HG03378 (cell line): ENCODE measurements at regions not wholly inside any gene's neighbourhood (a gene's known extent, or its start where the extent isn't known, plus 50 kb on each side); places are given as distances from the start of the nearest gene placed in this dataset.
"Not testable (repeated sequence)": the region's sequence is repeated elsewhere in the genome, so short reads cannot be mapped to it uniquely, and the experiment has no call there.

ENCODE experiments used
- ATAC-seq: cut with Tn5 transposase; IDR thresholded peaks from one replicate; pipeline ENCODE4 v1.9.1; 2021; ENCODE audit warnings: mild to moderate bottlenecking, moderate library complexity; ENCODE audit not compliant: unreplicated experiment

GRCh38 chr2:192566863-192567262, 372.1 kb upstream of the TMEFF2 start:
- no peak for ATAC-seq

GRCh38 chr2:192560326-192560725, 365.6 kb upstream of the TMEFF2 start:
- no peak for ATAC-seq

GRCh38 chr2:192559587-192559986, 364.9 kb upstream of the TMEFF2 start:
- no peak for ATAC-seq

- no peak for ATAC-seq
Measured at GRCh38 chr2:192558637-192559036, 363.9 kb upstream of the TMEFF2 start.

GRCh38 chr2:192555740-192556139, 361.0 kb upstream of the TMEFF2 start:
- ATAC-seq = no peak

GRCh38 chr2:192551760-192552159, 357.0 kb upstream of the TMEFF2 start:
- ATAC-seq = no peak

GRCh38 chr2:192546565-192546964, 351.8 kb upstream of the TMEFF2 start:
- ATAC-seq = no peak

- no peak for ATAC-seq
Measured at GRCh38 chr2:192544371-192544955, 349.7 kb upstream of the TMEFF2 start.

- ATAC-seq = not testable (repeated sequence)
Measured at GRCh38 chr2:192542148-192543066, 347.7 kb upstream of the TMEFF2 start.

- no peak for ATAC-seq
Measured at GRCh38 chr2:192539306-192539705, 344.6 kb upstream of the TMEFF2 start.

- no peak for ATAC-seq
Measured at GRCh38 chr2:192536922-192537624, 342.3 kb upstream of the TMEFF2 start.

- ATAC-seq = no peak
Measured at GRCh38 chr2:192535956-192536921, 341.5 kb upstream of the TMEFF2 start.

- no peak for ATAC-seq
Measured at GRCh38 chr2:192534072-192534471, 339.3 kb upstream of the TMEFF2 start.

- not testable (repeated sequence) for ATAC-seq
Measured at GRCh38 chr2:192524642-192525251, 330.0 kb upstream of the TMEFF2 start.

- ATAC-seq = not testable (repeated sequence)
Measured at GRCh38 chr2:192524214-192524613, 329.5 kb upstream of the TMEFF2 start.

GRCh38 chr2:192515937-192516336, 321.2 kb upstream of the TMEFF2 start:
- ATAC-seq = no peak

- no peak for ATAC-seq
Measured at GRCh38 chr2:192513575-192513974, 318.8 kb upstream of the TMEFF2 start.

GRCh38 chr2:192507836-192508450, 313.2 kb upstream of the TMEFF2 start:
- ATAC-seq = not testable (repeated sequence)

- ATAC-seq = peak; percentile 75
Measured at GRCh38 chr2:192500550-192501200, 305.9 kb upstream of the TMEFF2 start.
